Type B pancreatic cell (in vitro differentiated cells): ENCODE measurements at regions not wholly inside any gene's neighbourhood (a gene's known extent, or its start where the extent isn't known, plus 50 kb on each side); places are given as distances from the start of the nearest gene placed in this dataset.

Experiments
- DNase-seq: peaks from one replicate; pipeline ENCODE4 v3.0.0; 2021; ENCODE audit warnings: mixed read lengths; ENCODE audit not compliant: unreplicated experiment; ENCODE audit errors: extremely low spot score
- H3K27ac Mint-ChIP-seq: 2 replicates; pipeline ENCODE4 v1.8.0; 2021; ENCODE audit warnings: mild to moderate bottlenecking, mixed read lengths
- H3K27me3 Mint-ChIP-seq: 2 replicates; pipeline ENCODE4 v1.8.0; 2021; ENCODE audit warnings: mixed read lengths
- H3K36me3 Mint-ChIP-seq: 2 replicates; pipeline ENCODE4 v1.8.0; 2021; ENCODE audit warnings: mixed read lengths
- H3K4me1 Mint-ChIP-seq: one replicate; pipeline ENCODE4 v1.8.0; 2021; ENCODE audit warnings: mixed read lengths; ENCODE audit not compliant: unreplicated experiment
- H3K4me3 Mint-ChIP-seq: 2 replicates; pipeline ENCODE4 v1.8.0; 2021; ENCODE audit warnings: mild to moderate bottlenecking, mixed read lengths
- H3K9me3 Mint-ChIP-seq: 2 replicates; pipeline ENCODE4 v1.8.0; 2021; ENCODE audit warnings: mixed read lengths
- CTCF ChIP-seq: fragments of 200-600 bp; sonication (generic); conservative IDR thresholded peaks from 2 replicates; pipeline ENCODE4 v1.5.0; 2021; ENCODE audit warnings: antibody characterized with exemption, mild to moderate bottlenecking

DNA sequence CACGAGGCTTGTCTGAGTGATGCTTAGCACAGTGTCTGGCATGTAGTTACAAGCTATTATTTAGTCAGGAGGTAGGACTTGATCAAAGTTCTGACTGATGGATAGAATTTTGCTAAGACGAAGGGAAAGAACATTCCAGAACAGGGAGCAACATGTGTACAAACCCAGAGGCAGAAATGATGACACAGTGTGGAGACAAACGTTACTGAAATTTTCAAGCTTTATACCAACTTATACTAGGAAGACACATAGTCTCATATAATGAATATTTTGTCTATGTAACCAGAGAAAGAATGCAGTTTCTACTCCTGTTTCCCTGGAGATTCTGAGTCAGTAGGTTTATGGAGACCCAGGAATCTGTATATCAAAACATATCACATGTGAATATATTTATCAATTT, 123.4 kb downstream of the FAM124B start:
- H3K27me3 Mint-ChIP-seq = peaks cover 4% of the 10 kb centered on the region
- no peak for TF ChIP-seq CTCF
- H3K27ac Mint-ChIP-seq = no peak overlapping the region
- no peak for DNase-seq
- no peaks in the 10 kb centered on the region for H3K9me3 Mint-ChIP-seq
- H3K4me3 Mint-ChIP-seq = no peak overlapping the region
- no peaks in the 10 kb centered on the region for H3K4me1 Mint-ChIP-seq
- no peaks in the 10 kb centered on the region for H3K36me3 Mint-ChIP-seq

- H3K27me3 Mint-ChIP-seq = peaks cover under 1% of the 10 kb centered on the region
- H3K27ac Mint-ChIP-seq = no peak overlapping the region
- H3K4me1 Mint-ChIP-seq = no peaks in the 10 kb centered on the region
- H3K36me3 Mint-ChIP-seq = no peaks in the 10 kb centered on the region
- DNase-seq = no peak
- no peaks in the 10 kb centered on the region for H3K9me3 Mint-ChIP-seq
- H3K4me3 Mint-ChIP-seq = no peak overlapping the region
- TF ChIP-seq CTCF = no peak
These were observed 125.7 kb downstream of the FAM124B start for GRCh38 chr2:224276251-224276650.

GRCh38 chr2:224272237-224272910, 129.5 kb downstream of the FAM124B start:
- Mint-ChIP-seq H3K4me3 (no peak overlapping the region), H3K36me3 (no peaks in the 10 kb centered on the region), H3K4me1 (peaks cover 6% of the 10 kb centered on the region), H3K27me3 (no peaks in the 10 kb centered on the region), H3K9me3 (peaks cover 4% of the 10 kb centered on the region), H3K27ac (no peak overlapping the region)
- DNase-seq = no peak
- no peak for TF ChIP-seq CTCF

GRCh38 chr2:224271617-224272236, 130.2 kb downstream of the FAM124B start:
- Mint-ChIP-seq H3K4me3 (no peak overlapping the region), H3K27ac (no peak overlapping the region), H3K27me3 (no peaks in the 10 kb centered on the region), H3K4me1 (peaks cover 6% of the 10 kb centered on the region), H3K36me3 (no peaks in the 10 kb centered on the region), H3K9me3 (peaks cover 4% of the 10 kb centered on the region)
- DNase-seq = no peak
- TF ChIP-seq CTCF = no peak

DNA sequence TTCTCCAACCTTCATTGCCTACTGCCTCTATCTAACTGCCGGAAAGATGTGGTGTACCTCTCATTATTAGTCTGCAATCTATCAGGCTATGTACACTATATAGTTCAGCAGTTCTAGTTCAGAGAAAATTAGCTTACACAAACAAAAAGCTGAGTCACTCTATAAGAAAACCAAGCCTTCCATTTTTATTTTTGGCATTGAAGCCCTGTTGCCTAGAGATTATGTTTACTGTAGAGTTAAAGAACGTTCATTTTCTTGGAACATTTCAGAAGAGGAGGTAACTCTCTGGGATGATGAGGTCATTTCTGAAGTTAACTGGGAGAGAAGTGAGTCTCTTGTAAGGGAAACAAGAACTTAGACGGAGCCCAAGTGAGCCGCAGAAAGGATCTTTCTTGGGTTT, 133.5 kb downstream of the FAM124B start:
- H3K27ac Mint-ChIP-seq = no peak overlapping the region
- H3K36me3 Mint-ChIP-seq = no peaks in the 10 kb centered on the region
- DNase-seq = no peak
- H3K4me1 Mint-ChIP-seq = peaks cover 15% of the 10 kb centered on the region
- H3K27me3 Mint-ChIP-seq = peaks cover 3% of the 10 kb centered on the region
- H3K9me3 Mint-ChIP-seq = peaks cover 4% of the 10 kb centered on the region
- no peak overlapping the region for H3K4me3 Mint-ChIP-seq
- TF ChIP-seq CTCF = no peak
